ENCODE measurements at regions not wholly inside any gene's neighbourhood (a gene's known extent, or its start where the extent isn't known, plus 50 kb on each side); places are given as distances from the start of the nearest gene placed in this dataset.

DNA sequence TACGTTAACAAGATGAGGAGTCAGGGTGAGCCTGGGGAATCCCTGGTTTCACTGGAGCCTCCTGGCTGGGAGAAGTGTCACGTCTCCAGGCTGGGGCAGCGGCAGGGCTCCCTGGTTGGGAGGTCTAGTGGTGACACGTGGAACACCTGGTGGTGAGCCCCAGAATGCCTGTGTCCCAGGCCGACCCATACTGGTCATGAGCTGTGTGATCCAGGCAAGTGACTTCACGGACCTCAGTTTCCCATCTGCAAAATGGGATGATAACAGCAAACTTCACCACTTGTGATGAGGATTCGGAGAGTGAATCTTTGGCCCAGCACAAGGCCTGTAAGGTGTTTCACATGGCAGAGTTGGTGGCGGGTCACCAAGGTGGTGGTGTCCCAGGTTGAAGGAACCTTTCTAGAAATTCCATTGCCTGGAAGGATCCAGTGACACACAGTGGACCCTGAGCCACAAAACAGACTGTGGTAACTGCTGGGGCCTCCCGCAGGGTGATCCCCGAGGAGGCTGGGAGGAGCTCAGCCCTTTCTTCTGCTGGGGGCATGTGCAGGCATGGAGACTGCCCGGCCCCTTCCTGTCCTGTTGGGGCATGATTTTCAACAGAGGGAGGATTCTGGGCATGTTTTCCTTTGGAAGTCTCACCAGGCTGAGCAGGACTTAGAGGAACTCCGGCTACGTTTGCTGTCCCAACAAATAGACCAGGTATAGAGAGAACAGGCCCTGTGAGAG is 153.9 kb upstream of the IER5L start:
- no peak for DNase-seq
- Histone ChIP-seq H3K4me3 (ENCODE audit: low read depth, low read length) (no peak overlapping the region), H3K27ac (no peak overlapping the region), H3K27me3 (replicated peaks) (no peaks in the 10 kb centered on the region), H3K36me3 (replicated peaks) (no peaks in the 10 kb centered on the region)
- in situ Hi-C loops (cut with HindIII; ENCODE audit: low pct_ligation_motif_present, low sequenced_read_pairs) = loop anchor here (25.0 kb wide), 2 partner anchors 170 to 280 kb away; partner anchors contain the start of gene C9orf50
- TF ChIP-seq, protein P1, sequence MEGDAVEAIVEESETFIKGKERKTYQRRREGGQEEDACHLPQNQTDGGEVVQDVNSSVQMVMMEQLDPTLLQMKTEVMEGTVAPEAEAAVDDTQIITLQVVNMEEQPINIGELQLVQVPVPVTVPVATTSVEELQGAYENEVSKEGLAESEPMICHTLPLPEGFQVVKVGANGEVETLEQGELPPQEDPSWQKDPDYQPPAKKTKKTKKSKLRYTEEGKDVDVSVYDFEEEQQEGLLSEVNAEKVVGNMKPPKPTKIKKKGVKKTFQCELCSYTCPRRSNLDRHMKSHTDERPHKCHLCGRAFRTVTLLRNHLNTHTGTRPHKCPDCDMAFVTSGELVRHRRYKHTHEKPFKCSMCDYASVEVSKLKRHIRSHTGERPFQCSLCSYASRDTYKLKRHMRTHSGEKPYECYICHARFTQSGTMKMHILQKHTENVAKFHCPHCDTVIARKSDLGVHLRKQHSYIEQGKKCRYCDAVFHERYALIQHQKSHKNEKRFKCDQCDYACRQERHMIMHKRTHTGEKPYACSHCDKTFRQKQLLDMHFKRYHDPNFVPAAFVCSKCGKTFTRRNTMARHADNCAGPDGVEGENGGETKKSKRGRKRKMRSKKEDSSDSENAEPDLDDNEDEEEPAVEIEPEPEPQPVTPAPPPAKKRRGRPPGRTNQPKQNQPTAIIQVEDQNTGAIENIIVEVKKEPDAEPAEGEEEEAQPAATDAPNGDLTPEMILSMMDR (IDR thresholded peaks at IDR 0.05; ENCODE audit: low read depth, low read length, missing control alignments) = no peak

DNA sequence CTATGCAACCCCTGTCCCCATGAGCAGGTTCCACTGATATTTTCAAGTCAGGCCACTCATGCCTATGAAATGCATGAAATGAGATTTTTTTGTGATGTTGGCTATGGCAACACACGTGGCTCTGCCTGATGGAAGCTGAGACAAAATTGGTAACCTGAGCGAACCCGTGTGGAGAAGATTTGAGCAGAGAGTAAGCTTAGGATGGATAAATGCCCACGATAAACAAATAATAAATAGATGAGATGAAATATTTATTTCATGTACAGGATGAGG is 153.4 kb upstream of the IER5L start:
- DNase-seq = no peak
- TF ChIP-seq, protein P1 (IDR thresholded peaks at IDR 0.05; ENCODE audit: low read depth, low read length, missing control alignments) = no peak
- no peak overlapping the region for H3K4me3 ChIP-seq (ENCODE audit: low read depth, low read length)
- H3K27me3 ChIP-seq (replicated peaks) = no peaks in the 10 kb centered on the region
- in situ Hi-C loops (cut with HindIII; ENCODE audit: low pct_ligation_motif_present, low sequenced_read_pairs) = loop anchor here (25.0 kb wide), 2 partner anchors 169 to 281 kb away; partner anchors contain the start of gene C9orf50
- H3K27ac ChIP-seq = no peak overlapping the region
- H3K36me3 ChIP-seq (replicated peaks) = no peaks in the 10 kb centered on the region

DNA sequence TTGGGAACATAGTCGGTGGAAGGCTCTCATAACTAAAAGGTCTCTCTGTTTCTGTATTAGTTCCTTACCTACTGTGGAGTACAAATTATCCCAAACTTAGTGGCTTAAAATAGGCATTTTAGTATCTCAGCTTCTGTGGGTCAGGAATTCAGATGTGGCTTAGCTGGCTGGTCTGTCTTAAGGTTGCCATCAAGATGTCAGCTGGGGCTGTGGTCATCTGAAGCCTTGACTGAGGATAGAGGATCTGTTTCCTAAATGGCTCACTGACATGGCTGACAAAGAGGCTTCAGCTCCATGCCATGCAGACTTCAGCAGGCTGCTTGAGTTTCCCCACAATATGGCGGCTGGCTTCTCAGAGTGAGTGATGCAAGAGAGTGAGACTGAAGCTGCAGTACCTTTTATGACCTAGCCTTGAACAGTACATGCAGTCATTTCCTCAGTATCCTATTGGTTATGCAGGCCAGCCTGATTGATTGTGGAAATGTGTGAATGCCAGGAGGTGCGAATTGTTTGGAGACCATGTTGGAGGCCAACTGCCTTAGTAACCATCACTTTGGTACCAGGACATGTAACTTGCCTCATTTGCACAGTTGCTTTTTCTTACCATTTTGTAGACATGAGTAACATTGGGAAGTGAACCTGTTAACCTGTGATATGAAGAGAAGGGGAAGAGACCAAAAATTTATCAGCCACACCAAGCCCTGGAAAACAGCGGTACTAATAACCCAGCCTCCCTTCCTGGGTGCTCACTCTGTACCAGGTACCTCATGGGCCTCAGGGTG is 152.8 kb upstream of the IER5L start:
- H3K36me3 ChIP-seq (replicated peaks) = no peaks in the 10 kb centered on the region
- no peaks in the 10 kb centered on the region for H3K27me3 ChIP-seq (replicated peaks)
- H3K27ac ChIP-seq = no peak overlapping the region
- DNase-seq = no peak
- TF ChIP-seq, protein P1 (IDR thresholded peaks at IDR 0.05; ENCODE audit: low read depth, low read length, missing control alignments) = no peak
- in situ Hi-C loops (cut with HindIII; ENCODE audit: low pct_ligation_motif_present, low sequenced_read_pairs) = loop anchor here (25.0 kb wide), 2 partner anchors 169 to 281 kb away; partner anchors contain the start of gene C9orf50
- no peak overlapping the region for H3K4me3 ChIP-seq (ENCODE audit: low read depth, low read length)

DNA sequence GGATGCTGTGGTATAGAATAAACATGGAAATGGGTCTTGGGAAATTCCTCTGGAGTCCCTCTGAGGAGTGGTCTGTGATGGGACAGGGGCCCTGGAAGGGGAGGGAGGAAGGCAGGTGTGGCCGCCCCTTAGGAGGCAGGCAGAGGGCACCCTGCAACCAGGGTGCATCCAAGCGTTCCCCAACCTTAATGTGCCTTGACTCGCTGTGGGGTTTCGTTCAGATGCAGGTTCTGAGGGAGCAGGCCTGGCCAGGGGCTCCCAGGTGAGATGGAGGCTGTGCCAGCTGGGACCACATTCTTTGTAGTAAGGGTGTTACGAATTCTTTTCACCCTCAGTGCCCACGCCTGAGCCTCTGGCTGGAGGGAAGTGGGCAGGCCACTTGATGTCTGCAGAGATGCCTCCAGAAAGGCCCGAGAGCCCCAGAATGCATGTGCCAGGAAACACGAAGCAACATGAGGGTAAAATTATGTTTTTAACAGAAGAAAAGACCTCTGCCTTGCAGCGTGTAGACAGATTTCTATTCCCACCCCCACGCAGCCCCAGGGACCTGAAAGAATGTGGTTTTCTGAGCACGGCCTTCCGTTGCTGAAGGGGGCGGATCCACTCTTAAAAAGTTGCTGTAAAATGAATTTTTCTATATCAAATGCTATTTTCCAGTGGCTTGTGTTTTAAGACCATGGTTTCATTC is 150.4 kb upstream of the IER5L start:
- Histone ChIP-seq H3K27ac (no peak overlapping the region), H3K36me3 (replicated peaks) (no peaks in the 10 kb centered on the region)
- TF ChIP-seq, protein P1 (IDR thresholded peaks at IDR 0.05; ENCODE audit: low read depth, low read length, missing control alignments) = no peak

DNA sequence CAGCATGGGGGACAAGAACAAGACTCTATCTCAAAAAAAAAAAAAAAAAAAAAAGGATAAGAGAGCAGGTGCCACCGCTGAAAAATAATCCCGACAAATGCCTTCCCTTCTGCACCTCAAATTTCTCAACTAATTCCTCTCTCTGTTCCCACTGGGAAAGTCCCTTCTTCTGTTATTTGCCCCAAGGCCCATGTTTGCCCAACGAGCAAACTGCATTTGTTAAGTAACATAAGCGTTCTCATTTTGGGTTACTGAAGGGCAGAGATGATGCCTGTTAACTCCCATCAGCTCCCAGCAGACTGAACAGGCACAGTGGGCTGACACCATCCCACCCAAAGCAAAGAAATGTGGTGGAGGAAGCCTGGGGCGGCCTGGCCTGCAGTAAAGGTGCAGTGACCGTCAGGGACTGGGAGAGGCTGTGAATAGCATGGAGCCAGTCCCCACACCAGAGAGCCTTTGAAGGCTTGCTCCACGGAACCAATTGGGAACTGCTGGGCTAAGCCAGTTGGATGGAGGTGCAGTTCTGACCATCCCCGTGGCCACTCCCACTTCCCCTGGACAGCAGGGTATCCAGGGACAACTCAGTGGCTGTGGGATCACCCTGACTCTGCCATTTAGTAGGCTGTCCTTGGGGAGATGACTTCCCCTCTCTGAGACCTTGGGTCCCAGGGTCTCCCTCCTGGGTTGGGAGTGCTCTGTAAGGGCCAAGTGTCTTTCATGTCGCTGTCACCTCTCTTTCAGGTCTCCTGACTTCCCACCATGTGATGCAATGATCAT is 149.7 kb upstream of the IER5L start:
- H3K27me3 ChIP-seq (replicated peaks) = no peaks in the 10 kb centered on the region
- TF ChIP-seq, protein P1 (IDR thresholded peaks at IDR 0.05; ENCODE audit: low read depth, low read length, missing control alignments) = no peak
- in situ Hi-C loops (cut with HindIII; ENCODE audit: low pct_ligation_motif_present, low sequenced_read_pairs) = loop anchor here (25.0 kb wide), 2 partner anchors 165 to 285 kb away; partner anchors contain the start of gene C9orf50
- no peak overlapping the region for H3K4me3 ChIP-seq (ENCODE audit: low read depth, low read length)
- H3K36me3 ChIP-seq (replicated peaks) = no peaks in the 10 kb centered on the region
- DNase-seq = no peak
- H3K27ac ChIP-seq = no peak overlapping the region

More for the DNA sequence above, 150.4 kb upstream of the IER5L start:
- Histone ChIP-seq H3K4me3 (ENCODE audit: low read depth, low read length) (no peak overlapping the region), H3K27me3 (replicated peaks) (no peaks in the 10 kb centered on the region)
- in situ Hi-C loops (cut with HindIII; ENCODE audit: low pct_ligation_motif_present, low sequenced_read_pairs) = loop anchor here (25.0 kb wide), 2 partner anchors 166 to 284 kb away; partner anchors contain the start of gene C9orf50
- no peak for DNase-seq

Measured in brain microvascular endothelial cell (primary cell).